H1 (cell line): ENCODE measurements at regions not wholly inside any gene's neighbourhood (a gene's known extent, or its start where the extent isn't known, plus 50 kb on each side); places are given as distances from the start of the nearest gene placed in this dataset.

Source experiments
- CTCF ChIA-PET: fragments of 300-600 bp; sonication (Branson Sonifier 250); formaldehyde crosslinking; loops from one replicate; lab custom pipeline; 2021; ENCODE audit not compliant: partially characterized antibody; lab: Charles Lee
- POLR2A ChIA-PET: fragments of 300-600 bp; sonication (Branson Sonifier 250); formaldehyde crosslinking; loops from one replicate; lab custom pipeline; 2021; ENCODE audit warnings: inconsistent platforms; ENCODE audit not compliant: partially characterized antibody; lab: Charles Lee
- DNase-seq, 2 experiments: peaks; one replicate each; pipeline versions ENCODE4 v3.0.0 to v3.0.0-alpha.2; 2010 to 2022; ENCODE audit warnings: low spot score in 2 of 2, low read depth in 1 of 2, mixed read lengths in 1 of 2
- FAIRE-seq: peaks from 2 replicates; lab custom pipeline; 2011; peaks lifted over from hg19 to GRCh38; lab: Jason Lieb, UNC
- H2AFZ ChIP-seq: 2 replicates; pipeline ENCODE4 v1.8.1; 2012; ENCODE audit warnings: low read length, inconsistent platforms
- H2AK5ac ChIP-seq: 2 replicates; pipeline ENCODE4 v1.6.1; 2013; ENCODE audit warnings: low read depth, low read length
- H2BK120ac ChIP-seq: replicated peaks from 2 replicates; pipeline ENCODE3; 2013; ENCODE audit warnings: low read depth, low read length, inconsistent platforms
- H2BK12ac ChIP-seq: 2 replicates; pipeline ENCODE4 v1.6.1; 2013; ENCODE audit warnings: low read depth, low read length
- H2BK15ac ChIP-seq: 2 replicates; pipeline ENCODE4 v1.6.1; 2013; ENCODE audit warnings: low read length
- H2BK20ac ChIP-seq: 2 replicates; pipeline ENCODE4 v1.6.1; 2013; ENCODE audit warnings: low read length
- H2BK5ac ChIP-seq: 2 replicates; pipeline ENCODE4 v1.6.1; 2013; ENCODE audit warnings: low read depth, low read length
- H3K14ac ChIP-seq: 2 replicates; pipeline ENCODE4 v1.6.1; 2013; ENCODE audit warnings: inconsistent platforms; ENCODE audit not compliant: insufficient read length
- H3K18ac ChIP-seq: 2 replicates; pipeline ENCODE4 v1.6.1; 2013; ENCODE audit warnings: low read length; ENCODE audit errors: extremely low read depth
- H3K23ac ChIP-seq: 2 replicates; pipeline ENCODE4 v1.6.1; 2013; ENCODE audit warnings: inconsistent platforms; ENCODE audit not compliant: insufficient read length
- H3K23me2 ChIP-seq: 2 replicates; pipeline ENCODE4 v1.6.1; 2013; ENCODE audit warnings: low read depth, low read length
- H3K27ac ChIP-seq: 2 replicates; pipeline ENCODE4 v1.6.1; 2011; ENCODE audit warnings: low read depth, low read length, inconsistent platforms
- H3K27me3 ChIP-seq, 4 experiments: replicated peaks in 1 of 4; 1 replicate in 1 of 4; 2 replicates in 3 of 4; pipeline versions ENCODE4 v1.6.1 to v1.8.1; 2011 to 2013; ENCODE audit warnings: low read length in 3 of 4, mild to moderate bottlenecking in 3 of 4, inconsistent platforms in 2 of 4, mixed read lengths in 2 of 4, moderate library complexity in 1 of 4; ENCODE audit not compliant: control insufficient read depth in 3 of 4, insufficient read depth in 3 of 4; ENCODE audit errors: extremely low read depth in 1 of 4
- H3K36me3 ChIP-seq, 4 experiments: 2 replicates each; pipeline versions ENCODE4 v1.6.1 to v1.8.1; 2011 to 2013; ENCODE audit warnings: mild to moderate bottlenecking in 4 of 4, low read length in 3 of 4, moderate library complexity in 2 of 4, control low read depth in 1 of 4, inconsistent platforms in 1 of 4; ENCODE audit not compliant: insufficient read depth in 4 of 4, control insufficient read depth in 2 of 4
- H3K4ac ChIP-seq: replicated peaks from 2 replicates; pipeline ENCODE3; 2013; ENCODE audit warnings: low read length, low read depth, mixed read lengths, inconsistent platforms; ENCODE audit not compliant: insufficient read length
- H3K4me1 ChIP-seq, 4 experiments: replicated peaks in 1 of 4; 1 replicate in 1 of 4; 2 replicates in 3 of 4; pipeline versions ENCODE4 v1.6.1 to v1.8.1; 2011 to 2013; ENCODE audit warnings: low read length in 3 of 4, inconsistent platforms in 2 of 4, mixed read lengths in 1 of 4; ENCODE audit not compliant: insufficient read depth in 4 of 4, control insufficient read depth in 3 of 4
- H3K4me2 ChIP-seq, 2 experiments: 2 replicates each; pipeline versions ENCODE4 v1.6.1 to v1.8.1; 2011 to 2013; ENCODE audit warnings: low read depth in 2 of 2, low read length in 2 of 2, control low read depth in 1 of 2, inconsistent platforms in 1 of 2, mild to moderate bottlenecking in 1 of 2; ENCODE audit not compliant: insufficient read depth in 1 of 2
- H3K4me3 ChIP-seq, 4 experiments: fragments of 200-600, 300-600 bp in 1 of 4; sonication (generic), shearing (Covaris generic), sonication (Bioruptor Twin) in 1 of 4; 2 replicates each; pipeline versions ENCODE4 v1.5.1 to v1.8.1; 2011 to 2016; ENCODE audit warnings: low read length in 4 of 4, low read depth in 3 of 4, control low read depth in 2 of 4, inconsistent platforms in 2 of 4, mild to moderate bottlenecking in 2 of 4, mixed read lengths in 1 of 4, moderate library complexity in 1 of 4; ENCODE audit not compliant: insufficient read depth in 2 of 4; ENCODE audit errors: extremely low read depth in 1 of 4
- H3K56ac ChIP-seq: replicated peaks from 2 replicates; pipeline ENCODE3; 2013; ENCODE audit warnings: low read depth, mild to moderate bottlenecking, mixed read lengths, low read length, inconsistent platforms; ENCODE audit not compliant: insufficient read length
- H3K79me1 ChIP-seq: 2 replicates; pipeline ENCODE4 v1.6.1; 2013; ENCODE audit warnings: low read depth, low read length, control low read depth
- H3K79me2 ChIP-seq, 2 experiments: 2 replicates each; pipeline versions ENCODE4 v1.6.1 to v1.8.1; 2012 to 2013; ENCODE audit warnings: low read length in 2 of 2, mild to moderate bottlenecking in 2 of 2, inconsistent platforms in 1 of 2; ENCODE audit not compliant: insufficient read depth in 2 of 2, control insufficient read depth in 1 of 2
- H3K9ac ChIP-seq, 4 experiments: replicated peaks in 1 of 4; 1 replicate in 1 of 4; 2 replicates in 3 of 4; pipeline versions ENCODE4 v1.6.1 to v1.8.1; 2011 to 2013; ENCODE audit warnings: low read depth in 3 of 4, low read length in 3 of 4, control low read depth in 2 of 4, mild to moderate bottlenecking in 2 of 4, moderate library complexity in 2 of 4, inconsistent platforms in 1 of 4; ENCODE audit errors: extremely low read depth in 1 of 4
- H3K9me3 ChIP-seq, 2 experiments: 2 replicates each; pipeline versions ENCODE4 v1.6.1 to v1.8.1; 2012 to 2013; ENCODE audit warnings: mild to moderate bottlenecking in 2 of 2, moderate library complexity in 2 of 2, control low read depth in 1 of 2, inconsistent platforms in 1 of 2, low read depth in 1 of 2, low read length in 1 of 2, mixed read lengths in 1 of 2; ENCODE audit not compliant: insufficient read depth in 2 of 2
- H4K20me1 ChIP-seq, 2 experiments: replicated peaks in 1 of 2; 2 replicates each; pipeline versions ENCODE3 to v1.8.1; 2011 to 2013; ENCODE audit warnings: inconsistent platforms in 2 of 2, low read length in 2 of 2, mild to moderate bottlenecking in 1 of 2; ENCODE audit not compliant: insufficient read depth in 2 of 2, control insufficient read depth in 1 of 2
- H4K5ac ChIP-seq: 2 replicates; pipeline ENCODE4 v1.6.1; 2013; ENCODE audit warnings: low read length, low read depth, mixed read lengths, inconsistent platforms; ENCODE audit not compliant: insufficient read length
- H4K8ac ChIP-seq: 2 replicates; pipeline ENCODE4 v1.8.0; 2013; ENCODE audit warnings: mild to moderate bottlenecking, moderate library complexity, low read length, inconsistent platforms; ENCODE audit not compliant: insufficient read depth; ENCODE audit errors: extremely low read depth
- H4K91ac ChIP-seq: replicated peaks from 2 replicates; pipeline ENCODE3; 2013; ENCODE audit warnings: low read length, mixed read lengths, inconsistent platforms; ENCODE audit not compliant: insufficient read length
- BCL11A ChIP-seq, 2 experiments: IDR thresholded peaks; one replicate each; pipeline ENCODE4 v1.6.1; 2011; ENCODE audit warnings: low read depth in 2 of 2, low read length in 2 of 2, mild to moderate bottlenecking in 2 of 2
- EP300 ChIP-seq, 2 experiments: IDR thresholded peaks; 1 replicate in 1 of 2; 2 replicates in 1 of 2; pipeline ENCODE4 v1.6.1; 2011 to 2012; ENCODE audit warnings: low read depth in 2 of 2, low read length in 2 of 2, mild to moderate bottlenecking in 2 of 2, borderline replicate concordance in 1 of 2, inconsistent platforms in 1 of 2, moderate library complexity in 1 of 2
- HDAC2 ChIP-seq, 2 experiments: fragments of 300-600 bp in 1 of 2; sonication (generic) in 1 of 2; IDR thresholded peaks; 2 replicates each; pipeline ENCODE4 v1.6.1; 2011 to 2012; ENCODE audit warnings: low read depth in 2 of 2, low read length in 2 of 2, mild to moderate bottlenecking in 2 of 2, moderate library complexity in 2 of 2, borderline replicate concordance in 1 of 2, inconsistent platforms in 1 of 2
- KDM1A ChIP-seq: fragments of 200-600, 300-600 bp; sonication (generic); IDR thresholded peaks from 2 replicates; pipeline ENCODE4 v1.7.1; 2016; ENCODE audit warnings: mild to moderate bottlenecking, low read length, borderline replicate concordance
- MAFK ChIP-seq: IDR thresholded peaks from 2 replicates; pipeline ENCODE4 v1.6.1; 2012; ENCODE audit warnings: low read depth, mild to moderate bottlenecking, improper control_type of control experiment, low read length
- RFX5 ChIP-seq: IDR thresholded peaks from 2 replicates; pipeline ENCODE4 v1.6.1; 2011; ENCODE audit warnings: low read depth, low read length, improper control_type of control experiment, borderline replicate concordance
- SUZ12 ChIP-seq: fragments of 200-600 bp; sonication (generic); IDR thresholded peaks from 2 replicates; pipeline ENCODE4 v1.6.1; 2012; ENCODE audit warnings: mild to moderate bottlenecking, inconsistent platforms, low read length, moderate library complexity, mixed read lengths
- WGBS, 2 experiments: shearing (Covaris generic) in 1 of 2; methylation state at CpG; one replicate each; pipeline versions ENCODE4 v1.1.6 to v1.1.7; 2013 to 2015; ENCODE audit warnings: low lambda C conversion rate in 2 of 2, mixed read lengths in 2 of 2, inconsistent platforms in 1 of 2, low coverage in 1 of 2, missing lambda C conversion rate in 1 of 2; ENCODE audit not compliant: insufficient replicate concordance in 2 of 2, insufficient coverage in 1 of 2, insufficient read length in 1 of 2; ENCODE audit errors: extremely low coverage in 1 of 2, missing lambda C conversion rate in 1 of 2; 5-methylcytosine and 5-hydroxymethylcytosine counted together
- TF ChIP-seq, protein P1 (sequence below): IDR thresholded peaks from 2 replicates; pipeline ENCODE4 v1.6.1; 2012; ENCODE audit warnings: inconsistent platforms

DNA sequence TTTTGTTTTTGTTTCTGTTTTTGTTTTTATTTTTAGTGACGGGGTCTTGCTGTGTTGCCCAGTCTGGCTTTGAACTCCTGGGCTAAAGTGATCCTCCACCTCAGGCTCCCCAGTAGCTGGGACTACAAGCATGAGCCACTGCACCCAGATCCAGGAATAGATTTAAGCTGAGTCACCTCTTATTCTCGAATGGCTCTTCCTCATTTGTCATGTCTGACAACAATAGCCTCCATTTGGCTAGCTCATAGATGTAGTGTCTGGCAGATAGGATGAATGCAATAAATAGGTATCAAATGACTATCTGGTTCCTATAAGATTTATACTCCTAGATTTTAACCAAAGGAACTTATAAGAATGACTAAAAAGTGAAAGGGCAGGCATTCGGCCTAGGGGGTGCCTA is 172.9 kb downstream of the TMEM26 start:
- H2BK20ac ChIP-seq = no peak overlapping the region
- H3K4me2 ChIP-seq = no peak overlapping the region
- H3K36me3 ChIP-seq = peaks cover 0 to 2% (median 0%) of the 10 kb centered on the region in 4 experiments; a peak in 2 of 8 replicates
- H2BK15ac ChIP-seq = no peak overlapping the region
- CTCF ChIA-PET = interaction anchor here (0.9 to 1.3 kb wide), 3 partner anchors 9 to 139 kb away, joined by 3 to 4 read pairs (median 3); no protein-coding TSS in a partner anchor
- no peaks in the 10 kb centered on the region for H3K9me3 ChIP-seq
- no peaks in the 10 kb centered on the region for H3K4me1 ChIP-seq
- 95% methylated on average over 3 of the region's 3 CpGs; no CpG with 5 or more reads in 1 of the 2 experiments for WGBS, 2 experiments
- H4K8ac ChIP-seq = no peak overlapping the region
- H3K18ac ChIP-seq = no peak overlapping the region
- no peak overlapping the region for H3K23ac ChIP-seq
- H4K91ac ChIP-seq = no peak overlapping the region
- no peak overlapping the region for H2BK5ac ChIP-seq
- H3K23me2 ChIP-seq = no peaks in the 10 kb centered on the region
- POLR2A ChIA-PET = no interaction called here
- H3K14ac ChIP-seq = no peak overlapping the region
- H4K20me1 ChIP-seq = no peaks in the 10 kb centered on the region
- no peak overlapping the region for H4K5ac ChIP-seq
- no peak overlapping the region for H3K27ac ChIP-seq
- no peak overlapping the region for H2AK5ac ChIP-seq
- no peak overlapping the region for H2BK12ac ChIP-seq
- H3K9ac ChIP-seq = no peak overlapping the region
- no peak for TF ChIP-seq SUZ12
- TF ChIP-seq, protein P1, sequence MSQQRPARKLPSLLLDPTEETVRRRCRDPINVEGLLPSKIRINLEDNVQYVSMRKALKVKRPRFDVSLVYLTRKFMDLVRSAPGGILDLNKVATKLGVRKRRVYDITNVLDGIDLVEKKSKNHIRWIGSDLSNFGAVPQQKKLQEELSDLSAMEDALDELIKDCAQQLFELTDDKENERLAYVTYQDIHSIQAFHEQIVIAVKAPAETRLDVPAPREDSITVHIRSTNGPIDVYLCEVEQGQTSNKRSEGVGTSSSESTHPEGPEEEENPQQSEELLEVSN = no peak
- TF ChIP-seq RFX5 = no peak
- TF ChIP-seq BCL11A (IDR thresholded peaks at IDR 0.05; ENCODE audit: low read depth in 2 of 2, low read length in 2 of 2) = no peak
- TF ChIP-seq MAFK = no peak
- no peak for TF ChIP-seq KDM1A
- TF ChIP-seq HDAC2 (IDR thresholded peaks at IDR 0.05; ENCODE audit: borderline replicate concordance in 1 of 2, low read depth in 2 of 2, low read length in 2 of 2) = no peak
- TF ChIP-seq EP300 (IDR thresholded peaks at IDR 0.05; ENCODE audit: borderline replicate concordance in 1 of 2, low read depth in 2 of 2, low read length in 2 of 2) = no peak
- no peak overlapping the region for H3K4ac ChIP-seq
- H2BK120ac ChIP-seq = no peak overlapping the region
- no peak overlapping the region for H3K4me3 ChIP-seq
- FAIRE-seq (no peak), DNase-seq (no peak)
- no peak overlapping the region for H3K56ac ChIP-seq
- no peak overlapping the region for H2AFZ ChIP-seq
- H3K27me3 ChIP-seq = no peaks in the 10 kb centered on the region
- H3K79me1 ChIP-seq = no peaks in the 10 kb centered on the region
- no peaks in the 10 kb centered on the region for H3K79me2 ChIP-seq
